OCI-LY1 (cell line): ENCODE measurements at regions not wholly inside any gene's neighbourhood (a gene's known extent, or its start where the extent isn't known, plus 50 kb on each side); places are given as distances from the start of the nearest gene placed in this dataset.
A peak's percentile ranks its signal among the peaks of the same experiment; 100 is the strongest.

Experiments
- CTCF ChIP-seq: fragments of 200-600 bp; sonication (generic), shearing (Covaris generic); IDR thresholded peaks from 2 replicates; pipeline ENCODE4 v1.5.1; 2017; ENCODE audit warnings: mild to moderate bottlenecking, antibody characterized with exemption, low read length, moderate library complexity, mixed read lengths
- EZH2 ChIP-seq: fragments of 200-600 bp; sonication (generic), shearing (Covaris generic); IDR thresholded peaks from 2 replicates; pipeline ENCODE4 v1.8.0; 2017; ENCODE audit warnings: borderline replicate concordance, mixed run types, mild to moderate bottlenecking, antibody characterized with exemption, low read length, moderate library complexity, mixed read lengths

- TF ChIP-seq EZH2 (no peak), CTCF (peak; percentile 59; the same call in 1 of the 2 replicates)
Observed at GRCh38 chr13:62119739-62120700, 704.4 kb upstream of the PCDH20 start.
